Sigmoid colon (tissue), 4 donors: ENCODE measurements at regions not wholly inside any gene's neighbourhood (a gene's known extent, or its start where the extent isn't known, plus 50 kb on each side); places are given as distances from the start of the nearest gene placed in this dataset.

Experiments used
- CTCF ChIP-seq, 4 experiments: fragments of 450-650 bp in 3 of 4; fragments of 200-600 bp in 1 of 4; IDR thresholded peaks; one replicate each; pipeline ENCODE4 v1.5.1; 2016 to 2019; ENCODE audit warnings: antibody characterized with exemption in 4 of 4, mild to moderate bottlenecking in 3 of 4, moderate library complexity in 2 of 4
- EP300 ChIP-seq, 4 donors: sonication (generic); formaldehyde crosslinking; IDR thresholded peaks; one replicate each; pipeline ENCODE4 v1.6.1; 2017; ENCODE audit warnings: antibody characterized with exemption in 4 of 4
- POLR2A ChIP-seq, 2 donors: fragments of 450-650 bp; IDR thresholded peaks; one replicate each; pipeline ENCODE4 v1.6.1; 2016; ENCODE audit warnings: antibody characterized with exemption in 2 of 2, mild to moderate bottlenecking in 2 of 2, moderate library complexity in 2 of 2
- POLR2AphosphoS5 ChIP-seq, 4 donors: sonication (generic); formaldehyde crosslinking; IDR thresholded peaks; one replicate each; pipeline ENCODE4 v1.6.1; 2017; ENCODE audit warnings: antibody characterized with exemption in 4 of 4

GRCh38 chr5:124297826-124298225 is 448.6 kb downstream of the ZNF608 start:
- TF ChIP-seq CTCF (IDR thresholded peaks at IDR 0.05) (no peak), POLR2A (IDR thresholded peaks at IDR 0.05) (no peak), POLR2AphosphoS5 (IDR thresholded peaks at IDR 0.05) (no peak), EP300 (IDR thresholded peaks at IDR 0.05) (no peak)
